CD4-positive, alpha-beta T cell treated with Interleukin-2 at 100 ng/mL for 4 hours (primary cell): ENCODE measurements at regions not wholly inside any gene's neighbourhood (a gene's known extent, or its start where the extent isn't known, plus 50 kb on each side); places are given as distances from the start of the nearest gene placed in this dataset.
"Not testable (repeated sequence)": the region's sequence is repeated elsewhere in the genome, so short reads cannot be mapped to it uniquely, and the experiment has no call there.

ENCODE experiments used
- DNase-seq: peaks from one replicate; pipeline ENCODE4 v3.0.0-alpha.2; 2020; ENCODE audit warnings: low spot score

DNA sequence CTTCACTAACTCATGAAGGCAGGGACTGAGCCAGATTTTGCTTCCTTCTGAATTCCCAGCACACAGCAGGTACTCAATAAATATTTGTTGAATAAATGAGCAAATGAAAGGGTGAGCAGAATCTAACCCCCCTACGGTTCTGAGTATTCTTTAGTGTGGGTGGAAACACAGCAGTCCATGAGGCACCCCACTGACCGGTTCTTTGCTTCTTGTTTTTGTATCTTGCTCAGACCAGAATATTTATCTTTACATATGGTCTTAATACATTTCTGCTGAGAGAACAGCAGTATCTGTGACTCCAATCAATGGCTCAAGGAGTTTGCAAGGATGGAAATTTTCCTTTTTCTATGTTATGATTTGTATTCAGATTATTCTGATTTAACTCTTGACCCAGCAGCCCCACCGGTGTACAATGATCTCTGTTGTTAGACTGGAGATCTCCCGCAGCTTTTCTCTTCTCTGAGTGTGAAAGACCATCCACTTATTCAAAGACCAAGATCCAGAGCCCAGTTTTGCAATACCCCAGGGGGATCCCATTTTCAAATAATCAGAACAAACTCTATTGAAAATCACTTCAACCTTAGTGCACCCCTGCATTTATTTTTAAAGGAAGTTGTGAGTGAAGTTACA, 506.5 kb upstream of the TNP1 start:
- DNase-seq, result no peak

DNA sequence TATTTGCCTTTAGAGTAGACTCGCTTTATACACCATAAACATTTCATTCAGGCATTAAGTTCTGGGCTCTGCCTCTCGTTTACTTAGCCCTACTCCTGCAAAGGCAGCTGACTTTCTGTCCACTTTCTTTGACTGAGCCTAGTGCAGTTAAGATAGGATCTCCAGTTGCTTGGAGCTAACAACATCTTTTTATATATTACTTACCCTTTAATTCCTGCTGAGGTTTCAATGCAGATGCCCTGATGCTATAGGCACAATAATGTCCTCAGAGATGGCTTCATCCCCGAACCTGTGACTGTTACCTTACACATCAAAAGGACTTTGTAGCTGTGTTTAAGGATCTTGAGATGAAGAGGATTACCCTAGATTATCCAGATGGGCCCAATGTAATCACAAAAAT, 505.8 kb upstream of the TNP1 start:
- no peak for DNase-seq

DNA sequence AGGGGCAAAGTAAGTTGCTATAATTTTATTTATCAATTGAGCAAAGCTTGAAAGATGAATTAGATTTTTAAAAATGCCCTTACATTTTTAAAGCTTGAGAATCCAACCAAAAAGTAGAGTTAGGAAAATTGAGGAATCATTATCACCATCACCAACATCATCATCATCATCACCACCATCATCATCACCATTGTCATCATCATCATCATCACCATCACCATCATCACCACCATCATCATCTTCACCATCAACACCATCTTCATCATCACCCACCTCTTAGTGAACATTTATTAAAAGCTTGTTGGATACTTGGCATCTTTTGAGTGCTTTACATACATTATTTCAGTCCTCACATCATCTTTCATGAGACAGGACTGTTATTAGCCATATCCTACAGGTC, 504.4 kb upstream of the TNP1 start:
- DNase-seq, result no peak

DNA sequence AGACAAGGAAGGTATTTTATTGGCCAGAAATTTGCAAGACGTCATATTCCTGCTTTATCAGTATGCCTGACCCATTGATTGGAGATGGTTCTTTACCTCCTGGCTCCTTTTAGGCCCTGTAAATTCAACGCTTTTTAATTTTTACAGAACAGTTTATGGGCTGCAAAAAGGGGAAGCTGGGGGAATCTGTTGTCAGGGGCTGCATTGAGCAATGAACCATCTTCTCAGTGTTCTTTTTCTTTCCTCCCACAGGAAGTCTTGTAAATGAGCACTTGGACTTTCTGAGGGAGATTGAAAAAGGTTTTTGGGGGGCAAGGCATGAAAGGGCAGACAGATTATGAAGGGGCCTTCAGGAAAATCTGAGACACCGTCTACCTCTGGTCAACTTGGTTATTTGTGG, 503.6 kb upstream of the TNP1 start:
- no peak for DNase-seq

DNA sequence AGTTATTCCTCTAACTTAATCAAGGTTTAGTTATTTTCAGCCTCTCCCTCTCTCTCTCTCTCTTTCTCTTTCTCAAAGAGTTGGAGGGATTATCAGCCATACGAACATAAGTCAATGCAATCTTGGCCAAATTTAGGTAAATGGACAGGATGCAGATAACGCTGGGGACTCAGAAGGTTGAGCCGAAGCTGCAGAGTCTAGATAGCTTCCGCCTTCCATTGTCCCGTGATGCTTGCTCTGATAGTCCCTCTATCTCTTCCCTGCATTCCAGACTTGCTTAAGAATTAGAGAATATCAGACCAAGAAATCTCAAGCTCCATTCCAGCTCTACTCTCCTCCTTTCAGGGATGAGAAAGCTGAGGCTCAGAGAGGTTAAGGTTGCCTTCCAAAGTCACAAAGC, 502.8 kb upstream of the TNP1 start:
- no peak for DNase-seq

DNA sequence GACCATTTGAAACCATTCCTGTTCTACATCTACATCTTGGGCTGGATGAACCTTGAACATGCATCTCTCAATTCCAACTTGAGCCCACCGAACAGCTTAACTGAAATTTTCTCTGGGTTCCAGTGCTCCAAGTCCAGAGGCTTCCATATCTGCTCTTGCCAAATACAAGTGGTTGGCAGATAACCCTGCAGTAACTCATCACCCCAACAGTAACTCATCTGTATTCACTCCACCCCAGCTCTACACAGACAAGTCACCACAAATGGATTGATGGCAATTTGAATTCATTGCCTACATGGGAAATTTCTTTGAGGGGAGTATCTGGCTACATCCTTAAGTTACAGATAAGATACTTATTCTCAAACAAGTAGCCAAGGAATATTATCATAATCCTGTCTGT, 502.4 kb upstream of the TNP1 start:
- no peak for DNase-seq

DNA sequence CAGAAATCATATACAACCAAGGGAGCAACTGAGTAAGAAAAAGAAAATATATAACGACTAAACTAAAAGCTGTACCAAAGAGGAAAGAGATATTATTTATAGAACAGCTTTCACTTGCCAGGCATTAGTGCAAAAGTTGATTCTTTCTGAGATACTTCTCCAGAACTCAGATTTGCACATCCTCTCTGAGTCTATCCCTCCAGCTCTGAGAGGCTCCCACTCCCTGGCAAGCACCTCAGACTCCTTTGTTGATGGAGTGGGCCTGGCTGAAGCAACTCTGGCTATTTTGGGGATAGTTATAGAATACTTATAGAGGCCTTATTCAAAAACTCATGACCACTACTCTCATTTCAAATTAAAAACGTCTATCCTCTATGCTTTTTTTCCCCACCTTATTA, 501.6 kb upstream of the TNP1 start:
- no peak for DNase-seq

DNA sequence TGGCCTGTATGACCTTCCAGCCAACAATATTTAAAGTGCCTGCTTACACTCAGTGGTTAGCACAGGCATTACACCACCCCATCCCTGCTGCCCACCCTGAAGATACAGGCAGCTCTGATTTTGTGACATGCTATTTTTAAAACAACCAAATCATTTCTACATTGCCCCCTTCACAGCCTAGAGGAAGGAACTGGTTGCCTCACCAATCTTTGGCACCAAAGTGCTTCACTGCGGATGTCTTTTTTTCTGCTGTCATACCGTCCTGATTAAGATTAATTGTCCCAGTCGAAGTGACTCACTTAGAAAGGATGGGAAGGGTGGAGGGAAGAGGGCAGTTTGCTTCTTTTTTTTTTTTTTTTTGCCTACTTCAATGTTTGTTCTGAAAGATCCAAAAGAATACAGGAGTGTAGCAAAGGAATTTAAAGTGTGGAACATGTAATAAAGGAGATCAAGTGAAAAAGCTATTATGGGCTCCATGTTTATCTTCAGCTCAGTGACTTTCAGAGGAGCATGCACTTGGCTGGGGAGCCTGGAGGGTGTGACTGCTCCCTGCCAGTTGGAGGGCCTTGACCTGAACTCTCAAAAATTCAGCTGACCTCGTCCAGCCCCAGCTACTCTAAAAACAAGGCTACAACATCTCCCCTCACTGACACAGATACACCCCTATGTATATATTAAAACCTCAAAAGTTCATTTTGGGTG, 501.1 kb upstream of the TNP1 start:
- DNase-seq, result no peak

DNA sequence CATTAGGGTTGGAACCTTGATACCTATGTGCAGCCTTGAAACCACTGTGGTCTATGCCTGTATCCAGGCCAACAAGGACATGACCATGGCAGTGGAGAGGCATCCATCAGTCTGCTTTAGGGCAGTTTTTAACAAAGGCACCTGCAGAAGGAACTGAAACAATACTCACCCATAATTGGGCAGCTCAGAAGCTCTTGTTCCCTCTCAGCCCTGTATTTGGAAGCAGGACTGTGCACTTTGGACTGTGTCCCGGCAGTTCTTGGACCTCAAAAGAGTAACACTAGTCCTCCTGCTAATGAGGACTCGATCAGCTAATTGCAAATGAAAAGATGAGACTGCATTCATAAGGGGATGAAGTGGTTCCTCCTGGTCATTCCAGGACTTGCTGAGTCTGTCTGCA, 500.2 kb upstream of the TNP1 start:
- DNase-seq, result no peak

DNA sequence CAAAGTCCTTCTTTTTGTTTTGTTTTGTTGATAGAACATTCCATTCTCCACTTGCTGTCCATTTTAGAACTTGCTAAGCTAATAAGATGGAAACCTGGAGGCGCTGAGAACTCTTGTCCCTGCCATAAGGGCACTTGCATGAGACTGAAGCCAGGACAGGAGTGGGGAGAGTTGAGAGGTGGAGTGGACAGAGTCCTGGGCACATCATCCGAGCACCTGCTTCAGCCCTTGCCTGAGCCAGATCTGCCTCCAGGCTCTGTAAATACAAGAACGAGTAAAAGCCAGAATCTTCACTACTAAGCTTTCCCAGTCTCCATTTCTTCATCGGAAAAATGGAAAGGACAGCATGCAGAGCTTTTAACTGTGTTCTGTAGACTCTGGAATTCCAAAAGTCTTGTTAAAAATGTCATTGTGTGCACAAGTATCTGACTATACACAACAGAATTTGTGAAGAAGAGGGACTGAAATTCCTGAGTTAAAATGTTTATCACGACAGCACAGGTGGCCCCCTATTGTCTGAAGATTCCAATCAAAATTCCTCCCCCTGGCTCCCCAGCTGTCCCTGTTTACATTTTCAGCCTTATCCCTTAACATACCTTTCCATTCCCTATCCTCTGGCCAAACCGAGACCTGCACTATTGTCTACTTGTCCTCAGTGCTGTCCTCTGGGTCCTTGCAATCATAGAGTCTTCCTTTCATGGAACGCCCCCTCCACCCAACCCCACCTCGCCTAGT, 498.2 kb upstream of the TNP1 start:
- no peak for DNase-seq

DNA sequence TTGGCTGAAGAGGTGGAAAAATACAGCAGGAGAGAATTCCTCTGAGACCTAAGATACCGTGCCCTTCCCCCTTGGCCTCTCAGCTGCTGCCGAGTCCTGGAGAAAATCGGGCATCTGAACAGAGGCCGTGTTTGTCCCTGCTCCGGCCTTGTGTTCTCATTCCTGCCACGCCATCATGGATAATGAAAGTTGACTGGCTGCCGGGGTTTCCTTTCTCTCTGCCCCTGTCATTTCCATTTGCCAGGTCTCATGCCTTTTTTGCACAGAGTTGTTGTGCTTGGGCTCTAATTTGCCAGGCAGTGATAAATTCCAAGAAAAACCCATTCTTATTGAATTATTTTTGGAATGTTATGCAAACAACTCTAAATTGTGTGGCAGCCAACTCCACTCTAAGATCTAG, 496.9 kb upstream of the TNP1 start:
- no peak for DNase-seq

DNA sequence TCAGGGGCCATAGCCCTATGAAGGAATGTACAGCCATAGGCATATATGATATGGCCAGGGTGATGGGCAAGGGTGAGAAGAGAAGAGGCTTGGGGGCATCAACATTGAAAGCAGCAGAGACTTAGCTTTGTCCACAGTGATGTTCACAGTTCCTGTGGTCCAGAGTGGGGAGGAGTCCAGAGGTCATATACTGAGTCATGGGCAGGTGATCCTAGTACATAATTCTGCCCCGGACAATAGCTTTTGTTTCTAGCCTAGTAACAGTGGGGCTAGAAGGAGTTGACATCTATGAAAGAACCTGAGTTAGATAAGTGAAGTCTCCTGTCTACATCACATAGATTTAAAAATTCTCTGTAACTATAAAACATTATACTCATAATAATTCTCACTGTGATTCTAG, 496.3 kb upstream of the TNP1 start:
- no peak for DNase-seq

DNA sequence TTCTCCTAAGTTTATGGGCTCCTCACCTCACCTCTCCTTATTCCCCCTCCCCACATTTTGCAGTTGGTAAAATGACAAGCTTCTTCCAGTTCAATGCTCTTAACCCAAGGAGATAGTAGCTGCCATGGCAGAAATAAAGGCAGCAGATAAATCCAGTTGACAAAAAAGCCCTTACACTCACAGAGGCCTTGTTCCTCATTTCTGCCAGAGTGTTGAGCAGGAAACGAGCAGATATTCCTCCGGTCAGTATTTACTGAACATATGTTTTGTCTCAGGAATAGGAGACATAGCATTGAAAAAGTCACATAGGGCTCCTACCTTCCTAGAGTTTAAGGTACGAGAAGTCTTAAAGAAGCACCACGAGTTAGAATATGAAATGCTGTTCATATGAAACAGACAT, 493.7 kb upstream of the TNP1 start:
- no peak for DNase-seq

DNA sequence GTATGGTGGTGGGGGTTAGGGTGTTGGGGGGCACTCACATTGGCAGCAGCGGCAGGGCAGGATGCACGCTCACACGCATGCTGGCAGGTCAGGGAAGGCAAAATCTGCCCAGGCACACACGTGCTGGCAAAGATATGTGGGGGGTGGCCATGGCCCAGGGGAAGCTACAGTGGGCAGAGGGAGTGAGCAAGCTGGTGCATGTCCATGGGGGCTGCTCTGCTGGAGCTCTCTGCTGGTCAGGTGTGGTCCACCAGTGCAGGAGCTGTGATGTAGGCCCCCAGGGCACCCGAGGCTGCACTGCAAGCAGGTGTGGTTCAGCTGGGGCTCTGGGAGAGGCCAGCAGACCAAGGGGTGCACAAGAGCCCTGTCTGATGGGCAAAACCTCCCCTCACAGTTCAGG, 491.5 kb upstream of the TNP1 start:
- no peak for DNase-seq

DNA sequence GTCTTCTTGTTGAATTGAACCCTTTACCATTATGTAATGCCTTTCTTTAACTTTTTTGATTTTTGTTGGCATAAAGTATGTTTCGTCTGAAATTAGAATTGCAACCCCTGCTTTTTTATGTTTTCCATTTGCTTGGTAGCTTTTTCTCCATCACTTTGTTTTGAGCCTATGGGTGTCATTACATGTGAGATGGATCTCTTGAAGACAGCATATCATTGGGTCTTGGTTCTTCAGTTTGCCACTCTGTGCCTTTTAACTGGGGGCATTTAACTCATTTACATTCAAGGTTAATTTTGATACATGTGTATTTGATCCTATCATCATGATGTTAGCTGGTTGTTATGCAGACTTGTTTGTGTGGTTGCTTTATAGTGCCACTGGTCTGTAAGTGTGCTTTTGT, 489.4 kb upstream of the TNP1 start:
- no peak for DNase-seq

DNA sequence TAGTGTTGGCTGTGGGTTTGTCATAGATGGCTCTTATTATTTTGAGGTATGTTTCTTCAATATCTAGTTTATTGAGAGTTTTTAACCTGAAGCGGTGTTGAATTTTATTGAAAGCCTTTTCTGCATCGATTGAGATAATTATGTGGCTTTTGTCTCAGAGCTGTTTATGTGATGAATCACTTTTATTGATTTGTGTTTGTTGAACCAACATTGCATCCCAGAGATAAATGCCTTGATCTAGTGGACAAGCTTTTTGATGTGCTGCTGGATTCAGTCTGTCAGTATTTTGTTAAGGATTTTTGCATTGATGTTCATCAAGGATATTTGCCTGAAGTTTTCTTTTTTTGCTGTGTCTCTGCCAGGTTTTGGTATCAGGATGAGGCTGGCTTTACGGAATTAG, 487.8 kb upstream of the TNP1 start:
- DNase-seq, result not testable (repeated sequence)

DNA sequence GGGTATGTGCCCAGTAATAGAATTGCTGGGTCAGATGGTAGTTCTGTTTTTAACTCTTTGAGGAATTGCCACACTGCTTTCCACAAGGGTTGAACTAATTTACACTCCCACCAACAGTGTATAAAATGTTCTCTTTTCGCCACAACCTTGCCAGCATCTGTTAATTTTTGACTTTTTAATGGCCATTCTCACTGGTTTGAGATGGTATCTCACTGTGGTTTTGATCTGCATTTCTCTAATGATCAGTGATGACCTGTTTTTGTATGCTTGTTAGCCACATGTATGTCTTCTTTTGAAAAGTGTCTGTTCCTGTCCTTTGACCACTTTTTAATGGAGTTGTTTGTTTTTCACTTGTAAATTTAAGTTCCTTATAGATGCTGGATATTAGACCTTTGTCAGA, 486.2 kb upstream of the TNP1 start:
- not testable (repeated sequence) for DNase-seq

DNA sequence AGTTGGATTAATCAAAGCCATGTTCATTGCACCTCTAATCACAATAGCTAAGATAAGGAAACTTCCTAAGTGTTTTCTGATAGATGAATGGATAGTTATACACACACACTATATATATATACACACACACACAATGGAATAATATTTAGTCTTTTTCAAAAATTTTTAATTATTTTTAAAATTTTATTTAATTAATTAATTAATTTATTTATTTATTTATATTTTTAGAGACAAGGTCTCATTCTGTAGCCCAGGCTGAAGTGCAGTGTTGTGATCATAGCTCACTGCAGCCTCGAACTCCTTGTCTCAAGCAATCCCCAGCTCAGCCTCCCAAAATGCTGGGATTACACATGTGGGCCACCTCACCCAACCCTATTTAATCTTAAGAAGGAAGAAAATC, 481.0 kb upstream of the TNP1 start:
- no peak for DNase-seq

DNA sequence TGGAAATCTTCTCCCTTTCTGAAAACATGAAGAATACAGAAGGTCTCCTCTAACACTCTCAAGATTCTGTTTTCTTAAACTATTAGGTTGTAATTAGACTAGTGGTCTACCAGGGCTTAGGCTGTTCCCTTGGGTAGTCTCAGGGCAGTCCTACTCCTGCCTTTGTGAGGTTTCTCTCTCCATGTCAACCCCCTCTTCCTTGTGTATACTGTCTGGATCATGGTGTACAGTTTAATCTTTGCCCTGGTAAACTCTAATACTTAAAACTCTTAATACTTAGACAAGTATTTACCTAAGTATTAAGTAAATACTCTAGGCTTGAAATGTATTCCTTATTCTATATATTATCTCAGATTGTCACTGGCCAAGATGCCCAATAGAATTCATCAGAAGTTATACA, 480.3 kb upstream of the TNP1 start:
- no peak for DNase-seq

DNA sequence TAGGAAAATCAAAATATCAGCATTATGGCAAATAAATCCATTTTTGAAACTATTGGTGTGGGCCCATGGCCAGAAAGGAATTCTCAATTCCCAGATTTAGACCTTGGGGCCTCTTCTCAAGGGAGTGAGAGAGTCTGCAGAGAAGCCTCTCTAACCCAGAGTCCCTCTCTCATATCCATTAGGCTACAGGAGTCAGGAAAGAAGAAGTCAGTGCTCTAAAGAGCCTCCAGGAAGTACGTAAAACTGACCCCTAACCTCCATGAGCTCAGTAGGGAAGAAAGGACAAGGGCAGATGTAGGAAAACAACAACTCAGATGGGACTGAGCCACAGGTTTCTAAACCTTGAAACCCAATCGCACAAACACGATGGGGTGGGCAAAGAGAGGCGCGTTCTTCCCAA, 479.9 kb upstream of the TNP1 start:
- DNase-seq, result no peak

DNA sequence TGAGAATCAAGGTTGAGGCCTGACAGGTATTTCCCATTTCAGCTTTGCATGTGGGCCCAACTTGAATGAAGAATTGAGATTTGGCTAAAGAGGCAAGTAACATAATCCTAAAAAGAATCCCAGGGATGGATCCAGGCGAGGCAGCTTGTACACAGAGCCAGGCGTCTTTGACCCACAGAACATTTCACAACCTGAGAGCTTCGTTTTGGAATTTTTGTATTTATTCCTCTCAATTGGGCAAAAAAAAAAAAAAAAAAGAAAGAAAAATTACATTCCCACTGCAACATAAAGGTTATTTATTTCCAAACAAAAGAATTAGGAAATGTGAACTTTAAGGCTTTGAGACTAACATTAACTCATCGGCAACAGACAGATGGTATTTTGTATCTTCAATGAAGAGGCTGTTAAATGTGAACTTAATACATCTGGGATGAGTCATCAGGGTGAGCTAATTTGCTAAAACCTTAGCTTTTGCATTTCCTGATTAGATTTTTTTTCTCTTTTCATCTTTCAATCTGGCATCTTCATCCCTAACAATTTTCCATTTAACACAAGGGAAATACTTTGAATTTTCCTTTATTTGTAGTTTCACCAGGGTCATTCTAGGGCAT, 478.5 kb upstream of the TNP1 start:
- DNase-seq, result no peak

DNA sequence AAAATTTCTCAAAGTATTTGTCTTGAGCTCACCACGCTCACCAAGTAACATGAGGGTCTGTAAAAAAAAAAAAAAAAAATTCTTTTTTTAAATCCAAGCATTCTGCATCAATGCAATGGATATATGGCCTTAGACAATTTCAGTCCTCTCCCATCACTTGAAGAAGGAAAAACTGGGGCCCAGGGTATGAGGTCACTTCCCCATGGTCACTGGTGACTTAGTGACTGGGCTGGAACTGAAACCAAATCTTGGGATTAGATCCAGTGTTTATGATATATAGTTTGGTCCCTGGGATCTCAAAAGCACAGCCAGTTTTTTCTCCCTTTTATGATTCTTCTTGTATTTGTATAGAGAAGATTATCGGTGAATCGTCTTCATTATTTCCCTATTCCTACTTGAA, 477.9 kb upstream of the TNP1 start:
- no peak for DNase-seq

DNA sequence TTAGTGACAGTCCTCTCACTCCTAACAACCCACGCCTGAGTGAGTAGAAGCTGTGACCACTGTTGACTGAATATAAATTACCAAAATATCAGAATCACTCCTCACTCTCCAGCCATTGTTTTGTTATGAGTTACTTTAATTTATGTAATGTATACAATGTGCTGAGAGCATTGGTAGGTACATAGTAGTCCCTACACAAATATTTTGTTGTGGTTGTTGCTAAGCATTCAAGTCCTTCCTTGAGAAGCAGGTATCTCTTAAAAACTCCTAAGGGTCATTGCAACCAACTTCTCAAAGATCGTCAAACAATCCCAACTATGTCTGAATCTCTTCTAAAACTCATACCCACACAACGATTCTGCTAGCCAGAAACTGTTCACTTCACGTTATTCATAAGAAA, 476.8 kb upstream of the TNP1 start:
- no peak for DNase-seq
